ENCODE measurements at regions not wholly inside any gene's neighbourhood (a gene's known extent, or its start where the extent isn't known, plus 50 kb on each side); places are given as distances from the start of the nearest gene placed in this dataset.

GRCh38 chr4:137300776-137301175 is 231.5 kb downstream of the PCDH18 start:
- intact Hi-C loops (cut with micrococcal nuclease): no loop called here
- ChIA-PET CTCF (no interaction called here), POLR2A (no interaction called here)
- no peaks in the 10 kb centered on the region for H3K36me3 ChIP-seq (ENCODE audit: control insufficient read depth in 2 of 3, insufficient read depth in 3 of 3, low read length in 3 of 3)
- no peaks in the 10 kb centered on the region for H3K27me3 ChIP-seq (ENCODE audit: control insufficient read depth in 2 of 2, insufficient read depth in 2 of 2, low read length in 2 of 2)
- no peak for ATAC-seq
- no peaks in the 10 kb centered on the region for H3K4me1 ChIP-seq (ENCODE audit: control insufficient read depth in 2 of 2, insufficient read depth in 2 of 2, low read length in 2 of 2)
- no peaks in the 10 kb centered on the region for H3K27me3 Mint-ChIP-seq
- H3K9me3 ChIP-seq (ENCODE audit: control insufficient read depth in 2 of 3, low read length in 3 of 3): no peaks in the 10 kb centered on the region
- DNase-seq: no peak
- no peaks in the 10 kb centered on the region for H3K36me3 Mint-ChIP-seq
- no peak overlapping the region for H3K27ac ChIP-seq (ENCODE audit: low read depth, low read length)
- H3K4me3 Mint-ChIP-seq: no peak overlapping the region
- H3K9me3 Mint-ChIP-seq: peaks cover 0 to 31% (median 4%) of the 10 kb centered on the region in 11 donors
- no peak overlapping the region for H3K4me3 ChIP-seq (ENCODE audit: low read length)
- no peak overlapping the region for H3K27ac Mint-ChIP-seq
- no peaks in the 10 kb centered on the region for H3K4me1 Mint-ChIP-seq

GRCh38 chr4:137299281-137299680 is 233.0 kb downstream of the PCDH18 start:
- DNase-seq (no peak), ATAC-seq (no peak)
- Histone ChIP-seq H3K27me3 (ENCODE audit: control insufficient read depth in 2 of 2, insufficient read depth in 2 of 2, low read length in 2 of 2) (no peaks in the 10 kb centered on the region), H3K27ac (ENCODE audit: low read depth, low read length) (no peak overlapping the region), H3K9me3 (ENCODE audit: control insufficient read depth in 2 of 3, low read length in 3 of 3) (no peaks in the 10 kb centered on the region), H3K4me3 (ENCODE audit: low read length) (no peak overlapping the region), H3K4me1 (ENCODE audit: control insufficient read depth in 2 of 2, insufficient read depth in 2 of 2, low read length in 2 of 2) (no peaks in the 10 kb centered on the region), H3K36me3 (ENCODE audit: control insufficient read depth in 2 of 3, insufficient read depth in 3 of 3, low read length in 3 of 3) (no peaks in the 10 kb centered on the region)
- no peak overlapping the region for H3K4me3 Mint-ChIP-seq
- no peaks in the 10 kb centered on the region for H3K27me3 Mint-ChIP-seq
- intact Hi-C loops (cut with micrococcal nuclease): no loop called here
- no peaks in the 10 kb centered on the region for H3K4me1 Mint-ChIP-seq
- CTCF ChIA-PET: no interaction called here
- peaks cover 0 to 37% (median 4%) of the 10 kb centered on the region in 11 donors for H3K9me3 Mint-ChIP-seq
- POLR2A ChIA-PET: no interaction called here
- H3K27ac Mint-ChIP-seq: no peak overlapping the region
- no peaks in the 10 kb centered on the region for H3K36me3 Mint-ChIP-seq

GRCh38 chr4:137293281-137293680 is 239.0 kb downstream of the PCDH18 start:
- H3K4me1 ChIP-seq (ENCODE audit: control insufficient read depth in 2 of 2, insufficient read depth in 2 of 2, low read length in 2 of 2): no peaks in the 10 kb centered on the region
- CTCF ChIA-PET: no interaction called here
- Mint-ChIP-seq H3K9me3 (peaks cover 0 to 22% (median 3%) of the 10 kb centered on the region in 11 donors), H3K36me3 (no peaks in the 10 kb centered on the region), H3K4me1 (no peaks in the 10 kb centered on the region), H3K4me3 (no peak overlapping the region), H3K27ac (no peak overlapping the region), H3K27me3 (no peaks in the 10 kb centered on the region)
- H3K36me3 ChIP-seq (ENCODE audit: control insufficient read depth in 2 of 3, insufficient read depth in 3 of 3, low read length in 3 of 3): no peaks in the 10 kb centered on the region
- DNase-seq (no peak), ATAC-seq (no peak)
- no peak overlapping the region for H3K4me3 ChIP-seq (ENCODE audit: low read length)
- no peaks in the 10 kb centered on the region for H3K27me3 ChIP-seq (ENCODE audit: control insufficient read depth in 2 of 2, insufficient read depth in 2 of 2, low read length in 2 of 2)
- H3K27ac ChIP-seq (ENCODE audit: low read depth, low read length): no peak overlapping the region
- POLR2A ChIA-PET: no interaction called here
- intact Hi-C loops (cut with micrococcal nuclease): no loop called here
- no peaks in the 10 kb centered on the region for H3K9me3 ChIP-seq (ENCODE audit: control insufficient read depth in 2 of 3, low read length in 3 of 3)

- ATAC-seq (no peak), DNase-seq (no peak)
- Mint-ChIP-seq H3K4me3 (no peak overlapping the region), H3K9me3 (peaks cover 0 to 11% (median 2%) of the 10 kb centered on the region in 11 donors), H3K4me1 (no peaks in the 10 kb centered on the region), H3K27ac (no peak overlapping the region), H3K36me3 (no peaks in the 10 kb centered on the region), H3K27me3 (no peaks in the 10 kb centered on the region)
- ChIA-PET POLR2A (no interaction called here), CTCF (no interaction called here)
- Histone ChIP-seq H3K4me3 (ENCODE audit: low read length) (no peak overlapping the region), H3K27ac (ENCODE audit: low read depth, low read length) (no peak overlapping the region), H3K36me3 (ENCODE audit: control insufficient read depth in 2 of 3, insufficient read depth in 3 of 3, low read length in 3 of 3) (no peaks in the 10 kb centered on the region), H3K9me3 (ENCODE audit: control insufficient read depth in 2 of 3, low read length in 3 of 3) (no peaks in the 10 kb centered on the region), H3K27me3 (ENCODE audit: control insufficient read depth in 2 of 2, insufficient read depth in 2 of 2, low read length in 2 of 2) (no peaks in the 10 kb centered on the region), H3K4me1 (ENCODE audit: control insufficient read depth in 2 of 2, insufficient read depth in 2 of 2, low read length in 2 of 2) (no peaks in the 10 kb centered on the region)
- intact Hi-C loops (cut with micrococcal nuclease): no loop called here
Measured at GRCh38 chr4:137283737-137284136, 248.6 kb downstream of the PCDH18 start.

GRCh38 chr4:137278431-137278830 is 253.9 kb downstream of the PCDH18 start:
- H3K4me1 ChIP-seq (ENCODE audit: control insufficient read depth in 2 of 2, insufficient read depth in 2 of 2, low read length in 2 of 2): no peaks in the 10 kb centered on the region
- intact Hi-C loops (cut with micrococcal nuclease): no loop called here
- H3K36me3 ChIP-seq (ENCODE audit: control insufficient read depth in 2 of 3, insufficient read depth in 3 of 3, low read length in 3 of 3): no peaks in the 10 kb centered on the region
- H3K4me3 ChIP-seq (ENCODE audit: low read length): no peak overlapping the region
- ATAC-seq (no peak), DNase-seq (no peak)
- H3K27ac ChIP-seq (ENCODE audit: low read depth, low read length): no peak overlapping the region
- ChIA-PET CTCF (interaction anchor here (0.6 kb wide), 1 partner anchor 65 kb away, joined by 3 read pairs; no protein-coding TSS in a partner anchor), POLR2A (no interaction called here)
- Mint-ChIP-seq H3K36me3 (no peaks in the 10 kb centered on the region), H3K4me1 (no peaks in the 10 kb centered on the region), H3K4me3 (no peak overlapping the region), H3K27me3 (no peaks in the 10 kb centered on the region), H3K9me3 (peaks cover 0 to 14% (median 0%) of the 10 kb centered on the region in 11 donors), H3K27ac (no peak overlapping the region)
- H3K27me3 ChIP-seq (ENCODE audit: control insufficient read depth in 2 of 2, insufficient read depth in 2 of 2, low read length in 2 of 2): no peaks in the 10 kb centered on the region
- H3K9me3 ChIP-seq (ENCODE audit: control insufficient read depth in 2 of 3, low read length in 3 of 3): no peaks in the 10 kb centered on the region

GRCh38 chr4:137274404-137274803 is 257.9 kb downstream of the PCDH18 start:
- Histone ChIP-seq H3K9me3 (ENCODE audit: control insufficient read depth in 2 of 3, low read length in 3 of 3) (no peaks in the 10 kb centered on the region), H3K27me3 (ENCODE audit: control insufficient read depth in 2 of 2, insufficient read depth in 2 of 2, low read length in 2 of 2) (no peaks in the 10 kb centered on the region), H3K36me3 (ENCODE audit: control insufficient read depth in 2 of 3, insufficient read depth in 3 of 3, low read length in 3 of 3) (no peaks in the 10 kb centered on the region), H3K4me1 (ENCODE audit: control insufficient read depth in 2 of 2, insufficient read depth in 2 of 2, low read length in 2 of 2) (no peaks in the 10 kb centered on the region), H3K4me3 (ENCODE audit: low read length) (no peak overlapping the region), H3K27ac (ENCODE audit: low read depth, low read length) (no peak overlapping the region)
- Mint-ChIP-seq H3K4me1 (no peaks in the 10 kb centered on the region), H3K4me3 (no peak overlapping the region), H3K27me3 (no peaks in the 10 kb centered on the region), H3K27ac (no peak overlapping the region), H3K9me3 (peaks cover 0 to 13% (median 0%) of the 10 kb centered on the region in 11 donors), H3K36me3 (no peaks in the 10 kb centered on the region)
- intact Hi-C loops (cut with micrococcal nuclease): no loop called here
- DNase-seq (no peak), ATAC-seq (no peak)
- POLR2A ChIA-PET: no interaction called here
- CTCF ChIA-PET: no interaction called here

- ChIA-PET CTCF (no interaction called here), POLR2A (no interaction called here)
- no peaks in the 10 kb centered on the region for H3K4me1 Mint-ChIP-seq
Measured at GRCh38 chr4:137267024-137267423, 265.3 kb downstream of the PCDH18 start.

More at GRCh38 chr4:137267024-137267423, 265.3 kb downstream of the PCDH18 start:
- H3K27ac Mint-ChIP-seq: no peak overlapping the region
- ATAC-seq (no peak), DNase-seq (no peak)
- H3K4me3 Mint-ChIP-seq: no peak overlapping the region
- no peaks in the 10 kb centered on the region for H3K27me3 ChIP-seq (ENCODE audit: control insufficient read depth in 2 of 2, insufficient read depth in 2 of 2, low read length in 2 of 2)
- no peaks in the 10 kb centered on the region for H3K36me3 Mint-ChIP-seq
- H3K4me3 ChIP-seq (ENCODE audit: low read length): no peak overlapping the region
- H3K9me3 ChIP-seq (ENCODE audit: control insufficient read depth in 2 of 3, low read length in 3 of 3): no peaks in the 10 kb centered on the region
- H3K27me3 Mint-ChIP-seq: no peaks in the 10 kb centered on the region
- H3K4me1 ChIP-seq (ENCODE audit: control insufficient read depth in 2 of 2, insufficient read depth in 2 of 2, low read length in 2 of 2): no peaks in the 10 kb centered on the region
- no peaks in the 10 kb centered on the region for H3K36me3 ChIP-seq (ENCODE audit: control insufficient read depth in 2 of 3, insufficient read depth in 3 of 3, low read length in 3 of 3)
- H3K9me3 Mint-ChIP-seq: peaks cover 0 to 7% (median 2%) of the 10 kb centered on the region in 11 donors
- intact Hi-C loops (cut with micrococcal nuclease): no loop called here
- H3K27ac ChIP-seq (ENCODE audit: low read depth, low read length): no peak overlapping the region

All from naive thymus-derived CD4-positive, alpha-beta T cell (primary cell).